Liver (tissue), 3 donors: ENCODE measurements at regions not wholly inside any gene's neighbourhood (a gene's known extent, or its start where the extent isn't known, plus 50 kb on each side); places are given as distances from the start of the nearest gene placed in this dataset.

Experiments used
- EGR1 ChIP-seq, 2 donors: IDR thresholded peaks; 2 replicates each; pipeline ENCODE4 v1.6.1; 2016 to 2018; ENCODE audit warnings: antibody characterized with exemption in 2 of 2, low read depth in 2 of 2
- HNF4A ChIP-seq, 2 donors: conservative IDR thresholded peaks; 2 replicates each; pipeline ENCODE4 v1.6.1; 2016; ENCODE audit warnings: antibody characterized with exemption in 2 of 2, mild to moderate bottlenecking in 2 of 2
- JUND ChIP-seq, 2 donors: IDR thresholded peaks; 2 replicates each; pipeline ENCODE4 v1.6.1; 2016; ENCODE audit warnings: antibody characterized with exemption in 2 of 2
- RAD21 ChIP-seq, 2 donors: IDR thresholded peaks; 2 replicates each; pipeline ENCODE4 v1.6.1; 2016; ENCODE audit warnings: antibody characterized with exemption in 2 of 2, mild to moderate bottlenecking in 2 of 2
- RXRA ChIP-seq, 2 donors: IDR thresholded peaks; 2 replicates each; pipeline ENCODE4 v1.6.1; 2017 to 2018; ENCODE audit warnings: antibody characterized with exemption in 2 of 2, mild to moderate bottlenecking in 1 of 2
- SP1 ChIP-seq: IDR thresholded peaks from 2 replicates; pipeline ENCODE4 v1.6.1; 2018; ENCODE audit warnings: antibody characterized with exemption, mild to moderate bottlenecking
- YY1 ChIP-seq: IDR thresholded peaks from 2 replicates; pipeline ENCODE4 v1.6.1; 2016; ENCODE audit warnings: antibody characterized with exemption, mild to moderate bottlenecking
- TF ChIP-seq, protein P1 (sequence below): fragments of 150-350 bp; IDR thresholded peaks from 2 replicates; pipeline ENCODE4 v1.5.1; 2017; ENCODE audit warnings: improper control_type of control experiment, low read depth, low read length; ENCODE audit not compliant: missing input control
- TF ChIP-seq, protein P2 (sequence below): IDR thresholded peaks from 2 replicates; pipeline ENCODE4 v1.6.1; 2016; ENCODE audit warnings: antibody characterized with exemption, mild to moderate bottlenecking
- TF ChIP-seq, protein P3 (sequence below): IDR thresholded peaks from 2 replicates; pipeline ENCODE4 v1.6.1; 2016; ENCODE audit warnings: antibody characterized with exemption
- TF ChIP-seq, protein P4 (sequence below): IDR thresholded peaks from 2 replicates; pipeline ENCODE4 v1.6.1; 2016; ENCODE audit warnings: antibody characterized with exemption
- TF ChIP-seq, protein P5 (sequence below): IDR thresholded peaks from 2 replicates; pipeline ENCODE4 v1.6.1; 2016; ENCODE audit warnings: antibody characterized with exemption
- donor health status: healthy.
- donor health status: healthy.

DNA sequence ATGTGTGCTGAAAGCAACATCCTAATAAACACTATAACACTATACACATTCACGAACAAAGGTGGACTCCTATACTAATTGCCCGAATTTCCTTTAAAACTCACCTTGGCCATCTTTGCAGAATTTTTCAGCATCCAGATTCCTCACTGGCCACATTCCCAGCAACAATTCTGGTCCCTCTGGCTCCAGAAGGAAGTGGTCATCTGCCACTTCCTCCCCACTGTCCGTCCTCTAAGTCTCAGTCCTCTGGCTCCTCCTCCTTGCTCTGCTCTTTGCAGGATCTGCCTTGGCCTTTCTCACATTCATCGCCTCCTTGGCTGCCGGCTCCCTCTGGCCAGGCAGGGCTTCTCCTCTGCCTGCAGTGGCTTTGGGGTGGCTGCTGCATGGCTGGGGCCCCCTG, 426.0 kb downstream of the FUT8 start:
- TF ChIP-seq, protein P1, sequence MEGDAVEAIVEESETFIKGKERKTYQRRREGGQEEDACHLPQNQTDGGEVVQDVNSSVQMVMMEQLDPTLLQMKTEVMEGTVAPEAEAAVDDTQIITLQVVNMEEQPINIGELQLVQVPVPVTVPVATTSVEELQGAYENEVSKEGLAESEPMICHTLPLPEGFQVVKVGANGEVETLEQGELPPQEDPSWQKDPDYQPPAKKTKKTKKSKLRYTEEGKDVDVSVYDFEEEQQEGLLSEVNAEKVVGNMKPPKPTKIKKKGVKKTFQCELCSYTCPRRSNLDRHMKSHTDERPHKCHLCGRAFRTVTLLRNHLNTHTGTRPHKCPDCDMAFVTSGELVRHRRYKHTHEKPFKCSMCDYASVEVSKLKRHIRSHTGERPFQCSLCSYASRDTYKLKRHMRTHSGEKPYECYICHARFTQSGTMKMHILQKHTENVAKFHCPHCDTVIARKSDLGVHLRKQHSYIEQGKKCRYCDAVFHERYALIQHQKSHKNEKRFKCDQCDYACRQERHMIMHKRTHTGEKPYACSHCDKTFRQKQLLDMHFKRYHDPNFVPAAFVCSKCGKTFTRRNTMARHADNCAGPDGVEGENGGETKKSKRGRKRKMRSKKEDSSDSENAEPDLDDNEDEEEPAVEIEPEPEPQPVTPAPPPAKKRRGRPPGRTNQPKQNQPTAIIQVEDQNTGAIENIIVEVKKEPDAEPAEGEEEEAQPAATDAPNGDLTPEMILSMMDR: no peak
- TF ChIP-seq, protein P2, sequence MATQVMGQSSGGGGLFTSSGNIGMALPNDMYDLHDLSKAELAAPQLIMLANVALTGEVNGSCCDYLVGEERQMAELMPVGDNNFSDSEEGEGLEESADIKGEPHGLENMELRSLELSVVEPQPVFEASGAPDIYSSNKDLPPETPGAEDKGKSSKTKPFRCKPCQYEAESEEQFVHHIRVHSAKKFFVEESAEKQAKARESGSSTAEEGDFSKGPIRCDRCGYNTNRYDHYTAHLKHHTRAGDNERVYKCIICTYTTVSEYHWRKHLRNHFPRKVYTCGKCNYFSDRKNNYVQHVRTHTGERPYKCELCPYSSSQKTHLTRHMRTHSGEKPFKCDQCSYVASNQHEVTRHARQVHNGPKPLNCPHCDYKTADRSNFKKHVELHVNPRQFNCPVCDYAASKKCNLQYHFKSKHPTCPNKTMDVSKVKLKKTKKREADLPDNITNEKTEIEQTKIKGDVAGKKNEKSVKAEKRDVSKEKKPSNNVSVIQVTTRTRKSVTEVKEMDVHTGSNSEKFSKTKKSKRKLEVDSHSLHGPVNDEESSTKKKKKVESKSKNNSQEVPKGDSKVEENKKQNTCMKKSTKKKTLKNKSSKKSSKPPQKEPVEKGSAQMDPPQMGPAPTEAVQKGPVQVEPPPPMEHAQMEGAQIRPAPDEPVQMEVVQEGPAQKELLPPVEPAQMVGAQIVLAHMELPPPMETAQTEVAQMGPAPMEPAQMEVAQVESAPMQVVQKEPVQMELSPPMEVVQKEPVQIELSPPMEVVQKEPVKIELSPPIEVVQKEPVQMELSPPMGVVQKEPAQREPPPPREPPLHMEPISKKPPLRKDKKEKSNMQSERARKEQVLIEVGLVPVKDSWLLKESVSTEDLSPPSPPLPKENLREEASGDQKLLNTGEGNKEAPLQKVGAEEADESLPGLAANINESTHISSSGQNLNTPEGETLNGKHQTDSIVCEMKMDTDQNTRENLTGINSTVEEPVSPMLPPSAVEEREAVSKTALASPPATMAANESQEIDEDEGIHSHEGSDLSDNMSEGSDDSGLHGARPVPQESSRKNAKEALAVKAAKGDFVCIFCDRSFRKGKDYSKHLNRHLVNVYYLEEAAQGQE: no peak
- TF ChIP-seq YY1 (no peak), RAD21 (IDR thresholded peaks at IDR 0.05) (no peak), RXRA (IDR thresholded peaks at IDR 0.05) (no peak), JUND (IDR thresholded peaks at IDR 0.05) (no peak), SP1 (no peak), EGR1 (IDR thresholded peaks at IDR 0.05; ENCODE audit: low read depth in 2 of 2) (no peak), HNF4A (conservative IDR thresholded peaks at IDR 0.05) (no peak)
- TF ChIP-seq, protein P3, sequence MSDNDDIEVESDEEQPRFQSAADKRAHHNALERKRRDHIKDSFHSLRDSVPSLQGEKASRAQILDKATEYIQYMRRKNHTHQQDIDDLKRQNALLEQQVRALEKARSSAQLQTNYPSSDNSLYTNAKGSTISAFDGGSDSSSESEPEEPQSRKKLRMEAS: no peak
- TF ChIP-seq, protein P4, sequence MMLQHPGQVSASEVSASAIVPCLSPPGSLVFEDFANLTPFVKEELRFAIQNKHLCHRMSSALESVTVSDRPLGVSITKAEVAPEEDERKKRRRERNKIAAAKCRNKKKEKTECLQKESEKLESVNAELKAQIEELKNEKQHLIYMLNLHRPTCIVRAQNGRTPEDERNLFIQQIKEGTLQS: no peak
- TF ChIP-seq, protein P5, sequence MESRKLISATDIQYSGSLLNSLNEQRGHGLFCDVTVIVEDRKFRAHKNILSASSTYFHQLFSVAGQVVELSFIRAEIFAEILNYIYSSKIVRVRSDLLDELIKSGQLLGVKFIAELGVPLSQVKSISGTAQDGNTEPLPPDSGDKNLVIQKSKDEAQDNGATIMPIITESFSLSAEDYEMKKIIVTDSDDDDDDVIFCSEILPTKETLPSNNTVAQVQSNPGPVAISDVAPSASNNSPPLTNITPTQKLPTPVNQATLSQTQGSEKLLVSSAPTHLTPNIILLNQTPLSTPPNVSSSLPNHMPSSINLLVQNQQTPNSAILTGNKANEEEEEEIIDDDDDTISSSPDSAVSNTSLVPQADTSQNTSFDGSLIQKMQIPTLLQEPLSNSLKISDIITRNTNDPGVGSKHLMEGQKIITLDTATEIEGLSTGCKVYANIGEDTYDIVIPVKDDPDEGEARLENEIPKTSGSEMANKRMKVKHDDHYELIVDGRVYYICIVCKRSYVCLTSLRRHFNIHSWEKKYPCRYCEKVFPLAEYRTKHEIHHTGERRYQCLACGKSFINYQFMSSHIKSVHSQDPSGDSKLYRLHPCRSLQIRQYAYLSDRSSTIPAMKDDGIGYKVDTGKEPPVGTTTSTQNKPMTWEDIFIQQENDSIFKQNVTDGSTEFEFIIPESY: no peak
